HG03565 (cell line): ENCODE measurements at regions not wholly inside any gene's neighbourhood (a gene's known extent, or its start where the extent isn't known, plus 50 kb on each side); places are given as distances from the start of the nearest gene placed in this dataset.

ENCODE experiments used
- ATAC-seq: cut with Tn5 transposase; IDR thresholded peaks from one replicate; pipeline ENCODE4 v1.9.1; 2021; ENCODE audit warnings: mild to moderate bottlenecking, moderate library complexity; ENCODE audit not compliant: unreplicated experiment

DNA sequence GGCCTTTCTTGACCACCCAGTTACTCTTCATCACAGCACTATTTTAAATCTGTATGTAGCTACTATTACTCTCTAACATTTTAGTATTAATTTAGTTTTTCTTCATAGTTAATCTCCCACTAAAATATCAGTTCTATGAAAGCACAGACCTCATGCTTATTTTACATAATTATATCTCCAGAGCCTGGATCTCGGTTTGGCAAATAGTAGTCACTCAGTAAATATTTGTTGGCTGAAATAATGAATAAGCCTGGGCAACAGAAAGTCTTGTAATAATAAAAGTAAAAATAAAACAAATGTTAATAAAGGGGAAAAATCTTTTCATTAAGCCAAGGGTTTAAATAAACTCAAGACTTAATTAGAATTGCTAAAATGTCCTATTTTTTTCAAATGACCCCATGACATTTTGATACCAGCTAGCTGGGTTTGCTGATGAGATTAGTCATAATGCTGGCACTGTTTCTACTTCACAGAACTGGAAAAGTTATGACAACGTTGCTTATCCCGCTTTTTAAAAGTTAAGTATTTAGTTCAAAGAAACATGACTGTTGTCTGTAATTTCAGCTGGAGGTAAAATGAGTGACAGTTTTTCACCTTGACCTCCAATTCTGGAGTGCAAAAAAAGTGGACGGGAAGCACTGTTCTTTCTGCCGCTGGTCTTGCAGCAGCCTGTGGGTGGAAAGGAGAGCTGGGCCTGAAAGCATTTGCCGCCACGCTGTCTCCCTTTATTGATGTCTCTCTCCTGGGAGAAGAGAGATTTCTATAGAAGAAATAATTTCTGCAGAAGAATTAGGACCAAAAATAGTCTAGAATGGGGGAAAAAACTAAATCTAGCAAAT lies 85.2 kb upstream of the SPATA13 start:
- ATAC-seq = no peak

DNA sequence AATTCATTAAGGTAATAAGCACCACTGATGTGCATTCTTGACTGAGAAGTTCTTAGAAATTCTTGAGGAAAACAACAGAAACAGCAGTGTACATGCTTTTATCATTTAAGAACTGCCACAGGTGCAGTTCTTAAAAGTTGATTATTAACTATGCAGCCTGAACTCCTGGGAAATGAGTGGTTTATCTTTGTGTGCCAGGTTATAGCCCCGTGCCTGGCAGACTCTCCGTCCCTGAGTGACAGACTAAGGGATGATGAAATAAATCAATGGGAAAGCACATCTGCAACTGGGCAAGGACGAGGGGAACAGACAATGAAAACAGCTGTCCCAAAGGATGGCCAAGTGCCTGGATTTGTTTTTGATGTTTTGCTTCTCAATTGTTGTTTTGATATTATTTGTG lies 84.4 kb upstream of the SPATA13 start:
- ATAC-seq = no peak

DNA sequence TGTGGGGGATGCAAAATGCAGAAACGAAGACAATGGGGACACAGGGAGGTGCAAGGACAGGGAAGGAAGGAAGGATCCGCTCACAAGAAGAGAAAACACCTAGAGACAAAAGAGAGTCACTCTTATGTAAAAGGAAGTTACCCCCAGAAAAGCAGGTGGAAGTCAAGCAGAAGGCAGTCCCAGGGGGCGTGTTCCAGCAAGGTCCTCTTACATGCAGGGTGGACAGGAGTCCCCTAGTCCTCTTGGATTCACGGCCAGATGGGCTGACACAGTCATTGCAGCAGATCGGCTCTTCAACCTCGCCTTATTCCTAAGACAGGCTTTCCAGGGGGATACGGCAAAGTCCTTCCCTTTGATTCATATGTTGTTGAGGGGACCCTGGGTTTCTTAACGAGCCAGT lies 83.9 kb upstream of the SPATA13 start:
- ATAC-seq = no peak

DNA sequence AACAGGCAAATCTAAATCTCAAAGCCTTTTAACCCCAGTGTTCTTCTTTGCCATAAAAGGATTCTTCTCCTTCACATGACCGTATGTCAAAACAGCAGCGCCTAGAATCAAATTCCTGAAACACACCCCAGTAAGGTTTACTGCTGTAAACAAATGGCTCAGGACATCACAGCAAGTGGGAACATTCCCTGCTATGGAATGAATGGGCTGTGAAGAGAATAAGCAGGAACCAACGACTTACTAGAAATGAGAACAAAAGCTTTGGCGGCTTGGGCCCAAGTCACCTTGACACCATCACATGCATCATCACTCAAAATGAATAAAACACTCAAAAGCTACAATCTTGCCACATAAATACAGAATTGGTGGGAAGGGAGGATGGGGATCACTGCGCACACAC lies 80.4 kb upstream of the SPATA13 start:
- no peak for ATAC-seq

DNA sequence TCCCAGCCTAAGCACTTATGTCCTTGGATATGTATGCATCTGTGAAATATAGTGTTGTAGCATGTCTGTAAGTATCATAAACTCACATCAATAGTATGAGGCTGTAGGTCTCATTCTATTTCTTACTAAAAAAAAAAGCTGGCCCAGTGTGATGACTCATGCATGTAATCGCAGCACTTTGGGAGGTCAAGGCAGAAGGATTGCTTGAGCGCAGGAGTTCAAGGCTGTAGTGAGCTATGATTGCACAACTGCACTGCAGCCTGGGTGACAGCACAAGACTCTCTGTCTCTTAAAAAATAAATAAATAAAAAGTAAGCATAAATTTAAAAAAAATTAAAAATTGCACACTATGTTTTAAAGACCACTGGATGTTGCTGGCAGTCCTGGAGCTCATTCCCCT lies 79.1 kb upstream of the SPATA13 start:
- ATAC-seq = no peak

DNA sequence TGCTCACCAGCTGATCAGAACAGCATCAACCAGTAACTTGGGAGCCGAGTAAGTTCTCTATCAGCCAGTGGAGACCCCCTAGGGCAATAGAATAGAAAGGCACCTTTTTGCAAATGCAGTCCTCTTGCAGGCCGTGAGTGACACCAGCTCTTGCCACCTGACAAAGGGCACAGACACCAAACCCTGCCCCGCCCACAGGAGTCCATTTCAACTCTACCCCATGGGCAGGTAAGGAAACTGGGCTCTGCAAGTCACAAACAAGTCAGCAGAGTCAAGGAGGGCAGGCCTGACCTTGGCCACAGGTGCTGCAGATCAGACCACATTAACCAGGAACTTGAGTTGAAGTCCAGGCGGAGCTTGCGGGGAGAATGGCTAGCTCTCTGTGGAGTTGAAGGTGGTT lies 77.4 kb upstream of the SPATA13 start:
- no peak for ATAC-seq

DNA sequence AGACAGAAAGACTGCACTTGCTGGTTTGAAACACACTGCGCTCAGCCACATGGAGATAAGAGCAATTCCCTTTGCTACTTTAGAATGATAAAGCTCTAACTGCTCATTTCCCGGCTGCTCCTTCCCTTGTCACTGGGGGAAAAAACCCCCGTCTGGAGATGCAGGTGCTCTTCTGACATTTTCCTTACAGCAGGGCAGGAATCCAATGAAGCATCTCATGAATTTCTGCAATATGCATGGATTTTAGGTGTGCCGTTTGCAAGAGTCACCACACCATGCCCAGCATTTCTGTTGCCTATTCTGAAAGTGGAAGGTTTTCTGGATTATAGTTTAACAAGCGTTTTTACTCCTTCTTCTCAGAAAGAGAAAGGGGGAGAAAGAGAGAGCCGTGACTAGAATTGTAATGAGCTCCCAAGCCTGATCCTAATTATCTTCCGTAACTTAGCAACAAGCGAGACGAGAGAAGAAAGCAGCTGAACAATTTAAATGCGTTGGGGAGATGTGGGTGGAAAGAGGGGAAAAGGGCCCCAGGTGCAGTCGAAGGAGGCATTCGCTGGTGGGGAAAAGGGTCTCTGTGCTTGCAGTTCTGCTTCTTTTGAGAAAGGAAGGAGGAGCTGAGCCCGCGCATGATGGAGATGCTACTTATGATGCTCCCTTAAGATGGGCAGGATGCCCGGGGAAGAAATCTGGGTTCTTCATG lies 76.6 kb upstream of the SPATA13 start:
- ATAC-seq = no peak

DNA sequence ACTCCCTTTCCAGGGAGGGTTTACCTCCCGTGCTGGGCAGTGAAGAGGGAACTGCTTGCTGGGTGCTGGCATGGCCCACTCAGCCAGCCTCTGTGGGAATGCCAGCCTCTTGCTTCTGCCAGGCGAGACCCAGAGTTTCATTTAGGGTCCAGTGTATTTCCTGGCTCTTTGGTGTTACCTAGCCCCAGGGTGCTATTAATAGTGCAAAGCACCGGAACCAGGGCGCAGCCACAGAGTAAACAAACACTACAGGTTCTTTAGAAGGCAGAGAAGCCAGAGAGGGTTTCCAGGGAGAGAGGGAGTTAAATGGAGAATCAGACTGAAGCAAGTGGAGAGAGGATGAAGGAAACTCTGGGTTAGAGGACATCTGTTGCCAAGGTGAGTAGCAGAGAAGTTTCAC lies 74.9 kb upstream of the SPATA13 start:
- no peak for ATAC-seq

DNA sequence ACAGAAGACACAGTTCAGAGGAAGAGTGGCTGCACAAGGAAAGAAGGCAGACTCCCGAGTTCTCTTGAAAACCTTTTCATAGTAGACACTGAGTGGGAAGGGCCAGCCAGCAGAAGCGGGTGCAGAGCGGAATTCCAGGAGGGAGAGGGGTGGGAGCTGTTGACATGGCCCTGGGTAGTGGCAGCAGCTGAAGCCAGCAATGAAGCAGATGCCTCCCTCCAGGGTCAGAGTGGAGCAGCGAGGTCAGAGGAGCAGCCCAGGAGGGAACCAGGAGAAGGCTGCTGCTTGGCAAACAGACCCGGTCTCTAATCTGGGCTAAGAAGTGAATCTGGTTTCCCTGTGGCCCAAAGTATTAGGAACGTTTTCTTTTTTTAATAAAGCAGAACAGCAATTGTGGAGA lies 73.9 kb upstream of the SPATA13 start:
- no peak for ATAC-seq

DNA sequence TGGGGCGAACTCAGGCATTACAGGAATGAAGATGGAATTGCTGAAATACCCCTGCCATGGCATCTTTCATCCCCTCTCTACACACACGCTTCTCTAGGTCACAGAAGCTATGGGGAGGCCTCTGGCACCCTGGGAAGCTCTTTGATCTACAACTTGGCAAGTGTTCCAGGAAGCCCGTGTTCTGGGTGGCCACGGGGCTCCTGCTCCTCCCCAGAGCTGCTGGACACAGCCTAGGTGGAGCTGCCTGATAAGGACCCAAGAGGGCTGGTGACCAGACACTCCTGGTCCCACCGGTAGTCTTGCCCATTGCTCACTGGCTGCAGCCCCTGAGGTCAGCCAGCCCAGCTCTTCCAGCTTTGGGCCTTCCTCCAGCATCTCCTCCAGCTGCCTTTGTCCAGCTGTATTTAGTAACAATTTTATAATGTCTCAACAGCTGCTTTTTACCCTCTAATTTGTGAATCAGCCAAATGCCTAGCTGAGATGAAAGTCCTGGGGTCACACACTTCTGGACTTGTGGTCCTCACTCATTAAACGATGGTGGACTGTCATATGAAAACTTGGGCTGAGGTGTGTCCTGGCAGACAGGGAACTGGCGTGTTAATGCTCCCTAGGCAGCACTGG lies 72.8 kb upstream of the SPATA13 start:
- no peak for ATAC-seq

DNA sequence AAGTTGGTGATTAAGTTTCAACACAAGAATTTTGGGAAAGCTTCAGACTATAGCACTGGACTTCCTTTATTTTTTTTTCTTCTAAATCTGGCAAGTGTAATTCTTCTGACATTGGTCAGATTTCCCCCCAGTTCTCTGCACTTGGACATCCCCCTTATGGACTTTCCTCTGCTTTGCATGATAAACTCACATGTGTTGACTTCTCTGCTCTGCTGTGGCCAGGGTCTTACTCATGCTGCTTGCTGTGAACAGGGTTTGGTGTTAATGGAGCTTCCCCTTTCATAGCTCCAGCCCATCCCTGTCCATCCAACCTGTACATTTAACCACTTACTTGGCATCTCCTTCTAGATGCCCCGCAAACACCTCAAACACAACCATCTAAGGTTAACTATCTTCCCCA lies 70.5 kb upstream of the SPATA13 start:
- ATAC-seq = no peak

DNA sequence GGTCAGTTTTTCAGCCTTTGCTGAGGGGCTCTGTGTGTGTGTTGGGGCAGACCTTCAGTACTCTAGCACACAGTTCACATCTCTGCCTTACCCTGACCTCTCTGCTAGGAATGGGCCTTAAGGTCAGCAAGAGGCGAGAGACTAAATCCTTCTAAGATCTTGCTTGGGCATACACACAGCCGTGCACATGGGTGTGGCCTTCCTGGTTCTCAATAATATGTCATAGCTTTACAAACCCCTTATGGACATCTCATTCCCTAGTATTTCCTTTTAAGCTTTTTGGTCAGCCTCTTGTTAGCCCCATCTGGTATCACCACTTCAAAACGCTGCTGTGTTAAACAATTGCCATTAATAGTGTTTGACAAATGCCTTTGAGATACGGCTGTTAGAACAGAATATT lies 69.4 kb upstream of the SPATA13 start:
- ATAC-seq = no peak

DNA sequence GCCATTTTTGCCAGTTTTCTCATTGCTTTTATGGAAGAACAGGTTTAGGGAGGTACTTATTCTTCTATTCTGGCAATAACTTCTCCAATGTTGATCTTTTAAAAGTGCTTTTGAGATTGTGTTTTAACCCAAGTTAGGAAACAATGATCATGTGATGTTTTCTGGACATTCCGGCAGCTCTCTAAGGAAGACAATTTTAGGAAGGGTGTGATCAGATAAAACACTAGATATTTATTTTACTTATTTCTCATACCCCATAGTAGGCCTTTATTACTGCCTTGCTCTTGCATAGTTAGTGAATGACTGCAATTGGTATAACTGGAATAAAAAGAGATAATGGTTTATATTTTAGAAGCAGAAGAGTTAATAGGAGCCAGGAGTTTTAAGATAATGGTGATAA lies 68.4 kb upstream of the SPATA13 start:
- no peak for ATAC-seq

DNA sequence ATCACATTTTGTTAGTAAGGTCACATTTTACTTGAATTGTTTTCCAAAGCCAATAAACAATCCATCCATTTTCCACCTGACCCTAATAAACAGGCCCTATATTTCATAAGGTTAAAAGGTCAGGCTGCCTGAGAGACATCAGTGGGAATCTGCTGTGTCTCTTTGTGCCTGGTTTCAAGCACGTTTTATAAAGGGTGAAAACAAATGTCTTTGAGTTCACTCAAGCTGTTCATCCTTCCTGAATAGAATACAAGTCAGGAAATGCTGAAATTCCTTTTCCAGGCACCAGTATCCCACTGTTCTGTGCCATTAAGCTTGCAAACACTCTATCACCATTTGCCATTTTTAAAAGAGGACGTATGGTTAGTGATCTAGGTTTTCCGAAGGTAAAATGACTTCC lies 67.5 kb upstream of the SPATA13 start:
- no peak for ATAC-seq

DNA sequence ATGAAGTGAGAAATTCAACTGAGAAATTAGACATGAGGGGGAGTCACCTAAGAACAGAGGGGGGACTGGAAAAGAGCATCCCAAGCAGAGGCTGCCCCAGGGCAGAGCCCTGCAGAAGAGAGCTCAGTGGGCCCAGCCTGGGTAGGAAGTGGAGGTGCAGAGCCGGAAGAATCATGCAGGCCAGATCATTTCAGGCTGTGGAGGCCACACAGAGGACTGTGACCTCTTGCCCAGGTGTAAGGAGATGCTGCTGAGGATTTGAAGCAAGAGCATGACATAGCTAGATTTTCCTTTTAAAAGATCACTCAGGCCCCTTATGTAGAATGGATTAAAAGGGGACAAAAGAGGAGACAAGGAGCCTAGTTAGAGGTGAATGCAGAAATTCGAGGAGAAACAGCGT lies 63.9 kb upstream of the SPATA13 start:
- no peak for ATAC-seq

DNA sequence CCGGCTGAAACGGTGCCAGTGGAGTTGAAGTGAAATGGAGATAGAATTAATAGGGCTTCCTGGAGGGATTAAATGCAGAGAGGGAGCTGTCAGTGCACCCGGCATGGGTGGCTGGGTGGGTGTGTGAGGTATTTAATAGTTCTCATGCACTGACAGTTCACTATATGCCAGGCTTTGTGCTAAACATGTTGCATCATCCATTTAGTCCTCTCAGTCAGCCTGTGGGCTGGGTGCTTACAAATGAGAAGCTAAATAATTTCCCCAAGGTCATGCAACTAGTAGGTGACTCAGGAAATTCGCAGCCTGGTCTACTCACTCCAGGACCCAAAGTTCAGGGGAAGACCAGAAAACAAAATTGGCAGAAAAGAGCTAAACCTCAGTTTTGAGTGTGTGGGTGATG lies 63.5 kb upstream of the SPATA13 start:
- no peak for ATAC-seq

DNA sequence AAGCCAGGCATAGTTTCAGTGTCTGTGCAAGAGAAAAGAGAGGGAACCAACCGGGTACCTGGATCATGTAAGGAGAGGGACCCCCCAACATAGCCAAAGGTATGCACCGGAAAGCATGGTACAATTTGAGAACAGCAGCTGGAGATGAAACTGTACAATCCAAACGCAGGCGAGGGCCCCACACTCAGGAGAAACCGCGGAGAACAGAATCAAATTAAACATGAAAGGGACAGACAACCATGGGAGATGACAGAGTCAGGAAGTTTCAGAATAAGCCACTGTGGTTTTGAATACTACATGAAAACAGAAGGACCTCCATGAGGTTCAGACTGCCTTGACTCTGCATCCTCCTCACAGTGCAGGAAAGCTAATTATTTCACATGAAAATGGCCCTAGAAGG lies 62.9 kb upstream of the SPATA13 start:
- ATAC-seq = no peak

DNA sequence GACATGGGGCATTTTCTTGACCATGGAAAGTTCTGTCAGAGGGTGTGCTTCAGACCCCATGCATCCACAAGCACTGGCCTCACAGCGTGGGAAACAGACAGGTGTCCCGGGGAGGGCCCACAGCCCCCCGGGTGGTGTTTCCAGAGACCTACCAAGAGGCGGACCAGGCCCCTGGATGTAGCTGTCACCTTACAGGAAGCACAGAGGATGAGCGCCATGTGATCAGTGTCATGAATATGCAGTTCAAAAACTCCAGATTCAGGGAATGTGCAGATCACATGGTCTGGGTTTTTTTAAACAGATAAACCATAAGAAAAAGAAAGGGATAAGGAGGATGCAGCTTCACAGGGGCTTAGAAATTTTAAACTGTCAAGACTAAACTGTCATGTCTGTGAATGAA lies 61.0 kb upstream of the SPATA13 start:
- ATAC-seq = no peak

DNA sequence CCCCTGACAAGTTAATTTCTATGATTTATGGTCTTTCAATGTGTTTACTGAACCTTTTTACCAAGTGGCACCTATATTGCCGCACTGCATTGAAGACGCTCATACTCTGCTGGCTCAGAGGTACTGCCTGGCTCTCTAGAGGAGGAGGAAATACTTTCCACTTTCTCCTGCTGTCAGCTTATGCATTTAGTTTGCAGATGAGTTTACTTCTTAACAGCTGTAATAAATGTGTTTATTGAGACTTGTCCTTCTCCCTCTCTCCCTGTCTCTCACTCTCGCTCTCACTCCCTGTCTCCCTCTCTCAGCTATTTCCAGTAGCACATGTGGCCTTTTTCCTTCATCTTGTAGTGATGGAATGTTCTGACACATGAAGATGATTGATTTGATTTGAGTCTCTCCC lies 60.3 kb upstream of the SPATA13 start:
- ATAC-seq = no peak

DNA sequence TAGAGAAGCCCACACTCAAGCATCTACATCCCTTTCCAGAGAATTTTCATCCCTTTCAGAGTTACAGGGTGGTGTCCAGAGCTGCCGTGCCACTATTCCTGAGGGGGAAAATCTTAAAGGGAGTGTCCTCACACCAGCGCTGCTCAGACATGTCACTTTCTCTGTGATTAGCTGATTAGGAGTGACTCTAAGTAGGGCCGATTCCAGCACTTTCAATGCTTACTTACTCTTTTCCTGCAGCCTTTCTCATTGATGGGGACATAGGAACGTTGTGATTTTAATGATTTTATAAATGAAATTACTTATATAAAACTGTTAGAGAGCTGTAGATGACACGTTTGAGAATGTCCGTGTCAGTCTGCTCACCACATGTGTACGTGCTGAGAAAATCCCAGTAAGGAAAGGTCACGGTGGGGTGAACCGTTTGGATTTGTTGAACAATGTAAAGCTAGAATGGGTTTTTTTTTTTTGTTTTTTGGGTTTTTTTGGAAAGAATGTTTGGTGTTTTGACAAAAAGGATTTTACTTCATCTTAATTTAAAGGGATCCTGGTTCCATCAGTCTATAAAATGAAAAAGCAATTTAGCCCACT lies 56.6 kb upstream of the SPATA13 start:
- ATAC-seq = no peak

DNA sequence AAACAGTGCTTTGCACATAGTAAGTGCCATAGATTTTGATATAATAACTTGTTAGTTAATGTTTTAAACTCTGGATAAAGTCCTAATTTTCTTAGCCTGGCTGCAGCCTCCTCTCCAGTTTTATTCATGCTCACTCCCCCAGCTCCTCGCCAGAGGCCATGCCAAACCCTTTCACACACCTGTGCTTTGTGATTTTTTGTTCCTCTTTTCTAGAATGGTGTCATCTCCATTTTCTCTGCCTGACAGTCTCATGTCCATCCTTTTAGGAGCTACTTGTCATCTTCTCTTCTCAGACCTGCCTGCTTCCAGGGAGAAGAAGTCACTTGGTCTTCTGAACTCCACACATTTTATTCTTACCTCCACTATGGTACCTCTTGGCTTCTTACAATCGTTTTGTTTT lies 55.8 kb upstream of the SPATA13 start:
- no peak for ATAC-seq

DNA sequence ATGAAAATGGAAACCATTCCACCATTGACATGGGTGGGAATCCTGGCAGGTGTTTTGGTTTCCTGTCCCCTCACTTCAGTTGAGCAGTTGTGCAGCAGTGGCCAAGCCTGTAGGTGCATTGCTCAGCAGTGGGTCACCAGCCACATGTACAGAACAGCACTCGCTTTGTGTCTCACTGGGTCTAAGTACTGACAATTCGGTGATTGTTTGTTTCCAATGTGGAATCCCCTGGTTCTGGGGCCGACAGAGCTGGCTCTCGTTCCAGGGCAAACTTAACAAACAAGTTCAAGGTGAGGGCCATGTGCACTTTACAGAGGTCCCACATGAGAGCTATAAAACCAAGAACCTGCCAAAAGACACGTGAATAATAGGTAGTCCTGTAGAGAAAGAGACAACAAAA lies 54.1 kb upstream of the SPATA13 start:
- ATAC-seq = no peak
